ENCODE measurements at regions not wholly inside any gene's neighbourhood (a gene's known extent, or its start where the extent isn't known, plus 50 kb on each side); places are given as distances from the start of the nearest gene placed in this dataset.
"Not testable (repeated sequence)": the region's sequence is repeated elsewhere in the genome, so short reads cannot be mapped to it uniquely, and the experiment has no call there.

GRCh38 chr4:28287831-28288233 is 1427.2 kb downstream of the STIM2 start:
- DNase-seq (ENCODE audit: insufficient read length, low spot score), result no peak
- TF ChIP-seq CTCF (IDR thresholded peaks at IDR 0.05; ENCODE audit: insufficient read depth, missing control alignments), result no peak
- FAIRE-seq, result no peak

- no peak for TF ChIP-seq CTCF (IDR thresholded peaks at IDR 0.05; ENCODE audit: insufficient read depth, missing control alignments)
- no peak for DNase-seq (ENCODE audit: insufficient read length, low spot score)
- FAIRE-seq, result no peak
Observed at GRCh38 chr4:28296239-28296638, 1435.6 kb downstream of the STIM2 start.

GRCh38 chr4:28310926-28311325 is 1450.3 kb downstream of the STIM2 start:
- TF ChIP-seq CTCF (IDR thresholded peaks at IDR 0.05; ENCODE audit: insufficient read depth, missing control alignments), result no peak
- FAIRE-seq (no peak), DNase-seq (ENCODE audit: insufficient read length, low spot score) (no peak)

- not testable (repeated sequence) for DNase-seq (ENCODE audit: insufficient read length, low spot score); FAIRE-seq
Observed at GRCh38 chr4:28312497-28312896, 1451.9 kb downstream of the STIM2 start.

GRCh38 chr4:28313729-28314713 is 1453.4 kb downstream of the STIM2 start:
- no peak for DNase-seq (ENCODE audit: insufficient read length, low spot score)
- TF ChIP-seq CTCF (IDR thresholded peaks at IDR 0.05; ENCODE audit: insufficient read depth, missing control alignments), result no peak
- FAIRE-seq, result no peak

GRCh38 chr4:28317221-28317620 is 1456.6 kb downstream of the STIM2 start:
- TF ChIP-seq CTCF (IDR thresholded peaks at IDR 0.05; ENCODE audit: insufficient read depth, missing control alignments), result no peak
- DNase-seq (ENCODE audit: insufficient read length, low spot score), result no peak
- no peak for FAIRE-seq

- DNase-seq (ENCODE audit: insufficient read length, low spot score), result no peak
- no peak for FAIRE-seq
- TF ChIP-seq CTCF (IDR thresholded peaks at IDR 0.05; ENCODE audit: insufficient read depth, missing control alignments), result no peak
Observed at GRCh38 chr4:28334249-28334648, 1473.6 kb downstream of the STIM2 start.
